WERI-Rb-1 (cell line): ENCODE measurements at regions not wholly inside any gene's neighbourhood (a gene's known extent, or its start where the extent isn't known, plus 50 kb on each side); places are given as distances from the start of the nearest gene placed in this dataset.

ENCODE experiments used
- DNase-seq: peaks from one replicate; pipeline ENCODE4 v3.0.0-alpha.2; 2020
- H3K27ac ChIP-seq: fragments of 250-450 bp; sonication (Bioruptor Pico); 2 replicates; pipeline ENCODE4 v1.5.1; 2020; ENCODE audit warnings: mild to moderate bottlenecking, moderate library complexity
- H3K27me3 ChIP-seq: fragments of 250-450 bp; sonication (Bioruptor Pico); 2 replicates; pipeline ENCODE4 v1.5.1; 2021; ENCODE audit warnings: mild to moderate bottlenecking, low read depth, moderate library complexity; ENCODE audit not compliant: insufficient read depth, severe bottlenecking
- H3K36me3 ChIP-seq: fragments of 250-450 bp; sonication (Bioruptor Pico); 2 replicates; pipeline ENCODE4 v1.5.1; 2020; ENCODE audit warnings: mild to moderate bottlenecking, moderate library complexity
- H3K4me3 ChIP-seq: 2 replicates; pipeline ENCODE4 v1.5.1; 2011; ENCODE audit warnings: low read depth, mild to moderate bottlenecking, control low read depth, low read length
- H3K9me3 ChIP-seq: fragments of 250-450 bp; sonication (Bioruptor Pico); 2 replicates; pipeline ENCODE4 v1.5.1; 2021; ENCODE audit warnings: mild to moderate bottlenecking, moderate library complexity; ENCODE audit not compliant: severe bottlenecking
- CTCF ChIP-seq: IDR thresholded peaks from 2 replicates; pipeline ENCODE4 v1.5.1; 2011; ENCODE audit warnings: low read depth, mild to moderate bottlenecking, control low read depth, inconsistent platforms, low read length

- Histone ChIP-seq H3K9me3 (no peaks in the 10 kb centered on the region), H3K36me3 (no peaks in the 10 kb centered on the region), H3K4me3 (no peak overlapping the region), H3K27ac (no peak overlapping the region), H3K27me3 (no peaks in the 10 kb centered on the region)
- DNase-seq: no peak
- TF ChIP-seq CTCF: peak; percentile 38; the same call in 1 of the 2 replicates
These were observed 220.5 kb upstream of the CDH11 start for GRCh38 chr16:65342231-65342866.

DNA sequence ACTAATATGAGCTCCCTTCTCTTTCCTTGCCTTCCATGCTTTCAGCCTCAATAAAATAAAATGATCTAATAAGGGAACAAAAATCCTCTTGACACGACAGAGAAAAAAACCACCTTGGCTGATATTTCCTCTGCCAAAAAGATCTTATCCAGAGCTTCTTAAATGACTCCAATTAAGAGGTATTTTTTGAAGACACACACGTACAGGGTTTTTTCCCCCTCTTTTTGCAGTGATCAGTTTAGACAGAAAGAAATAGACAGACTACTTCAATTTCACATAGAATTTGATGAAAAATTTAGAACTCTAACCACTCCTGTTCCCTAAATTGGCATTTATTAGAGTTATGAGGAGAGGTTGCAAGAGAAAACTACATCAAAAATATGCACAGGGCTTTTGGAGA, 217.2 kb upstream of the CDH11 start:
- no peak for DNase-seq
- Histone ChIP-seq H3K9me3 (no peaks in the 10 kb centered on the region), H3K27ac (no peak overlapping the region), H3K36me3 (no peaks in the 10 kb centered on the region), H3K27me3 (no peaks in the 10 kb centered on the region), H3K4me3 (no peak overlapping the region)
- TF ChIP-seq CTCF: no peak

DNA sequence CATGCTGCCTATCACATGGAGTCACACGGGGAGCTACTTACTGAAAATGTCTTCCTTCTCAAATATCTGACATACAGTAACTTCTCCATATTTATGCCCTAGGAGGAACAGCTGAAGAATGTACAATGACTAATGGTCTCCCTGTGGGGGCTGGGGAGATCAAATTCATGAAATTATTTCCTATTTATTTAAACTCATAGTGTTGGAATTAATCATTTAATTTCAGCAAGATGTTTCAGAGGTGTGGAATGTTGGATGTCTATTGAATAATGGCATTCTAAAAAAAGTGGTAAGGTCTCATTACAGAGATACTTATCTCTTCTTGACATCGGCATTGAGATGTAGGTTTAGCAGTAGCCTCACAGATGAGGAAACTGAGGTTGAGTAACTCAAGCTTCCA, 214.3 kb upstream of the CDH11 start:
- H3K4me3 ChIP-seq: no peak overlapping the region
- no peaks in the 10 kb centered on the region for H3K36me3 ChIP-seq
- no peaks in the 10 kb centered on the region for H3K9me3 ChIP-seq
- no peak for TF ChIP-seq CTCF
- no peak for DNase-seq
- H3K27ac ChIP-seq: no peak overlapping the region
- no peaks in the 10 kb centered on the region for H3K27me3 ChIP-seq

GRCh38 chr16:65334081-65334480, 212.2 kb upstream of the CDH11 start:
- Histone ChIP-seq H3K4me3 (no peak overlapping the region), H3K27me3 (no peaks in the 10 kb centered on the region), H3K9me3 (no peaks in the 10 kb centered on the region), H3K36me3 (no peaks in the 10 kb centered on the region), H3K27ac (no peak overlapping the region)
- DNase-seq: no peak
- TF ChIP-seq CTCF: no peak

DNA sequence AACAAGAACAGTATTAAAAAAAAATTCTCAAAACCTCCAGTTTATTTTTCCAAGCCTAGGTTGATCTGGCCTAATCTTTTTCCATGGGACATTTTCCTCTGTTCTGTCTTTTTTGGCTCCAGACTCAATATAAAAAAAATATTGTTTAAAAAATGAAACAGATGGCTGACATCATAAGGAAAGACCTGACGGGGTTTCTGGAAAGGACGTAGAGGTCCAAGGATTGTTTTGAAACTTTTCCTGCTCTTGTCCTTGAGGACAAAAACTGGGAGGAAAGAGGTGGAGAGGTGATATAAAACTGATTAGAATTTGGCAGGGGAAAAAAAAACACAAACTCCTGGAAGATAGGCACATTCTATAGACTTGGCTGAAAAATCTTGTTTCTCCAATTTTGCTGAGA, 211.4 kb upstream of the CDH11 start:
- Histone ChIP-seq H3K4me3 (no peak overlapping the region), H3K27me3 (no peaks in the 10 kb centered on the region), H3K36me3 (no peaks in the 10 kb centered on the region), H3K27ac (no peak overlapping the region), H3K9me3 (no peaks in the 10 kb centered on the region)
- DNase-seq: no peak
- no peak for TF ChIP-seq CTCF

GRCh38 chr16:65327346-65327745, 205.5 kb upstream of the CDH11 start:
- Histone ChIP-seq H3K4me3 (no peak overlapping the region), H3K9me3 (no peaks in the 10 kb centered on the region), H3K27me3 (no peaks in the 10 kb centered on the region), H3K36me3 (no peaks in the 10 kb centered on the region), H3K27ac (no peak overlapping the region)
- DNase-seq: no peak
- no peak for TF ChIP-seq CTCF
